CD4-positive, alpha-beta memory T cell (primary cell): ENCODE measurements at regions not wholly inside any gene's neighbourhood (a gene's known extent, or its start where the extent isn't known, plus 50 kb on each side); places are given as distances from the start of the nearest gene placed in this dataset.
"Not testable (repeated sequence)": the region's sequence is repeated elsewhere in the genome, so short reads cannot be mapped to it uniquely, and the experiment has no call there.

Source experiments
- CTCF ChIA-PET: fragments of 350-600 bp; sonication (Branson Sonifier 250); formaldehyde crosslinking; loops from one replicate; lab custom pipeline; 2021; ENCODE audit warnings: inconsistent platforms; ENCODE audit not compliant: partially characterized antibody; lab: Charles Lee
- POLR2A ChIA-PET: fragments of 350-600 bp; sonication (Branson Sonifier 250); formaldehyde crosslinking; loops from one replicate; lab custom pipeline; 2021; ENCODE audit not compliant: partially characterized antibody; lab: Charles Lee
- DNase-seq, 5 donors: peaks; one replicate each; pipeline versions ENCODE4 v3.0.0 to v3.0.0-alpha.2; 2020 to 2022; ENCODE audit warnings: mixed read lengths in 1 of 5
- H3K27ac ChIP-seq: one replicate; pipeline ENCODE4 v1.7.0; 2013; ENCODE audit warnings: low read depth, low read length
- H3K27me3 ChIP-seq: 2 replicates; pipeline ENCODE4 v1.7.0; 2013; ENCODE audit warnings: mild to moderate bottlenecking, low read length, moderate library complexity; ENCODE audit not compliant: insufficient read depth
- H3K36me3 ChIP-seq: 2 replicates; pipeline ENCODE4 v1.7.0; 2013; ENCODE audit warnings: mild to moderate bottlenecking, low read length, moderate library complexity; ENCODE audit not compliant: insufficient read depth
- H3K4me1 ChIP-seq: 2 replicates; pipeline ENCODE4 v1.7.0; 2013; ENCODE audit warnings: mild to moderate bottlenecking, low read length, moderate library complexity; ENCODE audit not compliant: insufficient read depth
- H3K4me3 ChIP-seq, 2 donors: one replicate each; pipeline ENCODE4 v1.7.0; 2013; ENCODE audit warnings: low read length in 2 of 2, mild to moderate bottlenecking in 1 of 2
- H3K9me3 ChIP-seq, 2 donors: one replicate each; pipeline ENCODE4 v1.7.0; 2013; ENCODE audit warnings: low read length in 2 of 2, control low read depth in 1 of 2; ENCODE audit not compliant: control insufficient read depth in 1 of 2
- H3K27ac Mint-ChIP-seq, 7 donors: one replicate each; pipeline ENCODE4 v1.8.0; 2020 to 2021; ENCODE audit warnings: mixed read lengths in 7 of 7, mild to moderate bottlenecking in 6 of 7, inconsistent platforms in 3 of 7, moderate library complexity in 3 of 7
- H3K27me3 Mint-ChIP-seq, 2 donors: one replicate each; pipeline ENCODE4 v1.8.0; 2020 to 2021; ENCODE audit warnings: mixed read lengths in 2 of 2
- H3K36me3 Mint-ChIP-seq, 2 donors: one replicate each; pipeline ENCODE4 v1.8.0; 2020 to 2021; ENCODE audit warnings: mixed read lengths in 2 of 2, inconsistent platforms in 1 of 2, mild to moderate bottlenecking in 1 of 2
- H3K4me1 Mint-ChIP-seq, 4 donors: one replicate each; pipeline ENCODE4 v1.8.0; 2020 to 2021; ENCODE audit warnings: mixed read lengths in 4 of 4, mild to moderate bottlenecking in 1 of 4
- H3K4me3 Mint-ChIP-seq, 8 donors: one replicate each; pipeline ENCODE4 v1.8.0; 2020 to 2021; ENCODE audit warnings: mixed read lengths in 8 of 8, mild to moderate bottlenecking in 7 of 8, moderate library complexity in 6 of 8, inconsistent platforms in 3 of 8
- H3K9me3 Mint-ChIP-seq, 8 donors: one replicate each; pipeline ENCODE4 v1.8.0; 2020 to 2021; ENCODE audit warnings: mixed read lengths in 8 of 8, mild to moderate bottlenecking in 5 of 8, inconsistent platforms in 3 of 8, moderate library complexity in 1 of 8
- intact Hi-C: fragments of 100-400 bp; cut with micrococcal nuclease; formaldehyde crosslinking; loops from one replicate; pipeline ENCODE4 v1.15.1; 2023

DNA sequence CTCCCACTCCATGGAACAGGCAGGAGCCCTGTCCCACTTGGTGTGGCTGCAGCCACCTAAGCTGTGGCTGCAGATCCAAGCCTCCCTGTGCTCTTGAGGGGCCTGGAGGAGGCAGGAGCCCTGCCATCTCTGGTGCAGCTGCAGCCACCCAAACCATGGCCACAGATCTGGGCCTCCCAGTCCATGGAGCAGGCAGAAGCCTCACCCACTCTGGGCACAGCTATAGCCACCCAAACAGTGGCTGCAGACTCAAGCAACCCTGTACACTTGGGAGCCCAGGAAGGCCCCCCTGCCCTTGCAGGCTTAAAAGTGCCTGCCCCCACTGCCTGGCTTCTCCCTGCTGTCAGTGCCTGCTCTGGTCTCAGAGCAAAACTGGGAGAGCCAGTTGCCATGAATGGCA, 320.3 kb downstream of the RFPL4B start:
- no peak overlapping the region for H3K4me3 ChIP-seq
- no peaks in the 10 kb centered on the region for H3K4me1 ChIP-seq
- CTCF ChIA-PET, result no interaction called here

DNA sequence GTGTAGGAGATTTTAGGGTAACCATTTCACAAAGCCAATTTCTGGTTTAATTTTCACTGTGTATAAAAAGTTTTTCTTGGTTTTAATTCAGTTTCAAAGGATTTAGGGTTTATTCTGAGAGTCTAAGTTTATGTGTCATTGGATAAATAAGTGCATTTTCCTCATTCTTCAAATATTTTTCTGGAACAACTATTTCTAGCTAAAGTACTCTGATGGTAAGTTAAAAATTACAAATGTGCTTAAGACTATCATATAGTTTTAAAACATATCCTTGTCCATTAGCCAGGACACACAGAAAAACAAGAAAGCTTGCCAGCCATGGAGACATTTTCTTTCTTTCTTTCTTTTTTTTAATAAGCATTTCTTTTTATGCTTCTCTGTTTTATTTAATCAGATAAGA, 333.0 kb downstream of the RFPL4B start:
- no peaks in the 10 kb centered on the region for H3K36me3 ChIP-seq
- Mint-ChIP-seq H3K4me3 (no peak overlapping the region), H3K27me3 (no peaks in the 10 kb centered on the region), H3K27ac (no peak overlapping the region), H3K36me3 (no peaks in the 10 kb centered on the region), H3K9me3 (peaks cover 0 to 2% (median 0%) of the 10 kb centered on the region in 8 donors), H3K4me1 (no peaks in the 10 kb centered on the region)
- ChIA-PET POLR2A (no interaction called here), CTCF (no interaction called here)
- no peaks in the 10 kb centered on the region for H3K27me3 ChIP-seq
- intact Hi-C loops, result no loop called here
- H3K27ac ChIP-seq, result no peak overlapping the region
- no peaks in the 10 kb centered on the region for H3K9me3 ChIP-seq
- no peak overlapping the region for H3K4me3 ChIP-seq
- H3K4me1 ChIP-seq, result no peaks in the 10 kb centered on the region
- no peak for DNase-seq

More for the DNA sequence above, 320.3 kb downstream of the RFPL4B start:
- H3K27me3 ChIP-seq, result no peaks in the 10 kb centered on the region
- no peaks in the 10 kb centered on the region for H3K36me3 ChIP-seq
- Mint-ChIP-seq H3K9me3 (peaks cover 0 to 1% (median 0%) of the 10 kb centered on the region in 8 donors), H3K27me3 (no peaks in the 10 kb centered on the region), H3K4me1 (no peaks in the 10 kb centered on the region), H3K36me3 (no peaks in the 10 kb centered on the region), H3K4me3 (no peak overlapping the region), H3K27ac (no peak overlapping the region)
- intact Hi-C loops, result no loop called here
- H3K27ac ChIP-seq, result no peak overlapping the region
- POLR2A ChIA-PET, result no interaction called here
- no peaks in the 10 kb centered on the region for H3K9me3 ChIP-seq
- no peak for DNase-seq

DNA sequence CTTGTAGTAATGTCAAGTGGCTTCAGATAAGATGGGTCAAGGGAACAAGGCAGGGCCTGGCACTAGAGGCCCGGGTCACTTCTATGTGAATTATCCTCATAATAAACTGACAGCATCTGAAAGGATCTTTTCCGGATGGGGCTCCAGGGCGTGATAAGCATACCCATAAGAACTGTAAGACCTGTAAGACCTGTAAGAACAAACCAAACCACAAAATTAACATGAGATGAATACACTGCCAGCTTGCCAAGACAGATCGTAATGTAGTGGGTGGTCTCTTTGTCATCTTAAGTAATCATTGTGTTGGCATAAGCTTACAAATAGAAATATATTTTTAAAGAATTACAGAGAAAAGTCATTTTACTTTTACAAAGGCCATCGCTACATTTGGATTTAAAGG, 334.9 kb downstream of the RFPL4B start:
- Histone ChIP-seq H3K9me3 (no peaks in the 10 kb centered on the region), H3K27me3 (no peaks in the 10 kb centered on the region), H3K27ac (no peak overlapping the region), H3K36me3 (no peaks in the 10 kb centered on the region), H3K4me3 (no peak overlapping the region), H3K4me1 (no peaks in the 10 kb centered on the region)
- Mint-ChIP-seq H3K27me3 (no peaks in the 10 kb centered on the region), H3K27ac (no peak overlapping the region), H3K4me1 (no peaks in the 10 kb centered on the region), H3K36me3 (no peaks in the 10 kb centered on the region), H3K4me3 (no peak overlapping the region), H3K9me3 (peaks cover 0 to 2% (median 0%) of the 10 kb centered on the region in 8 donors)
- intact Hi-C loops, result no loop called here
- POLR2A ChIA-PET, result no interaction called here
- CTCF ChIA-PET, result no interaction called here
- no peak for DNase-seq

DNA sequence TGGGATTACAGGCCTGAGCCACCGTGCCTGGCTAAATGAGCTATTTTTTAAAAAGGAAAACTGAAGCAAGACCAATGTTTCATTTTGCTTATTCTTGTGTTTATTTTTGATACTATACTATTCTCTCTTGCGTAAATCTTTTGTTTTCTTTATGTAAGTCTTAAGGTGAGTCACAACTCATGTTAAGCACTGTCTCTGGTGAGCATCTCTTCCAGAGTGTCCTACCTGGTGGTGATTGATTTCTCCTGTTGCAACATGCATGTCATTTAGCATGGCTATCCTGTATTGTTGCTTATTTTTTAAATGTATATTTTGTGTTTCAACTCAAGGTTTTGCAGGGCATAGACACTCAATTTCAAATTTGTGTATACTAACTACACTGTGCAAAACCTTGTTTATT, 336.0 kb downstream of the RFPL4B start:
- CTCF ChIA-PET, result no interaction called here
- Histone ChIP-seq H3K27ac (no peak overlapping the region), H3K4me1 (no peaks in the 10 kb centered on the region), H3K9me3 (no peaks in the 10 kb centered on the region), H3K27me3 (no peaks in the 10 kb centered on the region), H3K4me3 (no peak overlapping the region), H3K36me3 (no peaks in the 10 kb centered on the region)
- intact Hi-C loops, result no loop called here
- DNase-seq, result no peak
- H3K36me3 Mint-ChIP-seq, result no peaks in the 10 kb centered on the region
- no peak overlapping the region for H3K27ac Mint-ChIP-seq
- H3K4me1 Mint-ChIP-seq, result no peaks in the 10 kb centered on the region
- peaks cover 0 to 4% (median 0%) of the 10 kb centered on the region in 8 donors for H3K9me3 Mint-ChIP-seq
- no peak overlapping the region for H3K4me3 Mint-ChIP-seq
- POLR2A ChIA-PET, result no interaction called here
- H3K27me3 Mint-ChIP-seq, result no peaks in the 10 kb centered on the region

DNA sequence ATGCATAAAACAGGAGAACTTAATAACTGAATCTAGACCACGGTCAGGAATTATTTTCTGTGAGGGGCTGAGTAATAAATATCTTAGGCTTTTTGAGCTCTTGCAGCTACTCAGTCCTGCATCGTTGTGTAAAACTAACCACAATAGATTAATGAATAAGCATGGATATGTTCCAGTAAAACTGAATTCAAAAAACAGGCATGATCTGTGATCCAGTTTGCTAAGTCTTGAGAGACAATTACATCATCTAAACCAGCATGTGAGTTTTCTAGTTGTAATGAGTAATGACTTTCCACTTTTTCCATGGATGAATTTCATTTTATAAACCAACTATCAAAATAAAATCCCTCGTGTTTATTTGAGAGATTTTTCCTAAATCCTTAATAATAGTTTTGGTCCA, 336.8 kb downstream of the RFPL4B start:
- Mint-ChIP-seq H3K4me1 (peaks cover 0 to 1% (median 0%) of the 10 kb centered on the region in 4 donors), H3K9me3 (peaks cover 0 to 4% (median 0%) of the 10 kb centered on the region in 8 donors), H3K27ac (no peak overlapping the region), H3K27me3 (peaks cover 0 to 3% of the 10 kb centered on the region in 2 donors), H3K36me3 (no peaks in the 10 kb centered on the region), H3K4me3 (no peak overlapping the region)
- CTCF ChIA-PET, result no interaction called here
- H3K27me3 ChIP-seq, result no peaks in the 10 kb centered on the region
- no peak for DNase-seq
- POLR2A ChIA-PET, result no interaction called here
- H3K4me3 ChIP-seq, result no peak overlapping the region
- no peaks in the 10 kb centered on the region for H3K4me1 ChIP-seq
- H3K36me3 ChIP-seq, result no peaks in the 10 kb centered on the region
- intact Hi-C loops, result no loop called here
- no peaks in the 10 kb centered on the region for H3K9me3 ChIP-seq
- H3K27ac ChIP-seq, result no peak overlapping the region

DNA sequence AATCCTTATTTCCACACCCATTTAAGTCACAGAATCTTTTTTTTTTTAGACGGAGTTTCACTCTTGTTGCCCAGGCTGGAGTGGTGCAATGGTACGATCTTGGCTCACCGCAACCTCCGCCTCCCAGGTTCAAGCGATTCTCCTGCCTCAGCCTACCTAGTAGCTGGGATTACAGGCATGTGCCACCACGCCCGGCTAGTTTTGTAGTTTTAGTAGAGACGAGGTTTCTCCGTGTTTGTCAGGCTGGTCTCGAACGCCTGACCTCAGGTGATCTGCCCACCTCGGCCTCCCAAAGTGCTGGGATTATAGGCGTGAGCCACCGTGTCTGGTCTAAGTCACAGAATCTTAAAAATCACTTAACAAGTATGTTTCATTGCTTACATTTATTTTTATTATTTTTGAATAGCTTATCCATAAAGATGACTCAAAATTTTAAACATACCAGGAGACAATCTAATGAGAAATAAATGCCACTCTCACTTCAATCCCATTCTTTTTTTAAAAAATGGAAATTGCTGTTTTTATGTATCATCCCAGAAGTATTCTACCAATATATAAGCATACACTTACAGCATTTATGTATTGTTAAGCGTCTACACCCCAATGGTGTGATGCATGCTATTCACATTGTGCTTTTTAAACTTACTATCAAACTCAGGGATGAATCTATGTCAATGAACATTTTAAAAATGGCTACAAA, 338.5 kb downstream of the RFPL4B start:
- DNase-seq, H3K36me3 ChIP-seq, CTCF ChIA-PET, H3K9me3 Mint-ChIP-seq, H3K9me3 ChIP-seq, POLR2A ChIA-PET, H3K4me3 Mint-ChIP-seq, H3K27me3 ChIP-seq, H3K4me3 ChIP-seq, H3K4me1 ChIP-seq, intact Hi-C loops, H3K4me1 Mint-ChIP-seq, H3K36me3 Mint-ChIP-seq, H3K27ac Mint-ChIP-seq, H3K27me3 Mint-ChIP-seq, H3K27ac ChIP-seq: not testable (repeated sequence)

DNA sequence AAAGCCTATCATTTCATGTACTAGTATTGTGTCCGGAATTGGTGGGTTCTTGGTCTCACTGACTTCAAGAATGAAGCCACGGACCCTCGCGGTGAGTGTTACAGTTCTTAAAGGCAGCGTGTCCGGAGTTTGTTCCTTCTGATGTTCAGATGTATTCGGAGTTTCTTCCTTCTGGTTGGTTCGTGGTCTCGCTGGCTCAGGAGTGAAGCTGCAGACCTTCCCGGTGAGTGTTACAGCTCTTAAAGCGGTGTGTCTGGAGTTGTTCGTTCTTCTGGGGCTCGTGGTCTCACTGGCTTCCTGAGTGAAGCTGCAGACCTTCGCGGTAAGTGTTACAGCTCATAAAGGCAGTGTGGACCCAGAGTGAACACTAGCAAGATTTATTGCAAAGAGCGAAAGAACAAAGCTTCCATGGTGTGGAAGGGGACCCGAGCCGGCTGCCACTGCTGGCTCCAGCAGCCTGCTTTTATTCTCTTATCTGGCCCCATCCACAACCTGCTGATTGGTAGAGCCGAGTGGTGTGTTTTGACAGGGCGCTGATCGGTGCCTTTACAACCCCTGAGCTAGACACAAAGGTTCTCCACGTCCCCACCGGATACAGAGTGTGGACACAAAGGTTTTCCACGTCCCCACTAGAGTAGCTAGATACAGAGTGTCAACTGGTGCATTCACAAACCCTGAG, 341.5 kb downstream of the RFPL4B start:
- H3K4me3 Mint-ChIP-seq, CTCF ChIA-PET, H3K27ac Mint-ChIP-seq: not testable (repeated sequence)

More for the DNA sequence above, 341.5 kb downstream of the RFPL4B start:
- H3K4me3 ChIP-seq, H3K9me3 ChIP-seq, intact Hi-C loops, H3K27me3 ChIP-seq, H3K36me3 Mint-ChIP-seq, DNase-seq, H3K4me1 ChIP-seq, H3K27me3 Mint-ChIP-seq, H3K9me3 Mint-ChIP-seq, H3K36me3 ChIP-seq, POLR2A ChIA-PET, H3K4me1 Mint-ChIP-seq, H3K27ac ChIP-seq: not testable (repeated sequence)
